Large intestine (tissue), 3 donors: ENCODE measurements at regions not wholly inside any gene's neighbourhood (a gene's known extent, or its start where the extent isn't known, plus 50 kb on each side); places are given as distances from the start of the nearest gene placed in this dataset.
"Not testable (repeated sequence)": the region's sequence is repeated elsewhere in the genome, so short reads cannot be mapped to it uniquely, and the experiment has no call there.

Source experiments
- DNase-seq, 2 donors: peaks; one replicate each; pipeline versions ENCODE4 v3.0.0 to v3.0.0-alpha.2; 2013
- H3K27ac ChIP-seq: one replicate; pipeline ENCODE4 v1.5.1; 2013; ENCODE audit warnings: low read length
- H3K27me3 ChIP-seq: 2 replicates; pipeline ENCODE4 v1.6.1; 2013; ENCODE audit warnings: low read length; ENCODE audit not compliant: control insufficient read depth, insufficient read depth
- H3K36me3 ChIP-seq: 2 replicates; pipeline ENCODE4 v1.6.1; 2013; ENCODE audit warnings: low read length; ENCODE audit not compliant: control insufficient read depth, insufficient read depth
- H3K4me1 ChIP-seq: one replicate; pipeline ENCODE4 v1.6.1; 2013; ENCODE audit warnings: low read length; ENCODE audit not compliant: control insufficient read depth, insufficient read depth
- H3K4me3 ChIP-seq: one replicate; pipeline ENCODE4 v1.5.1; 2013; ENCODE audit warnings: low read length
- H3K9me3 ChIP-seq: one replicate; pipeline ENCODE4 v1.6.1; 2013; ENCODE audit warnings: mild to moderate bottlenecking, low read depth, low read length, moderate library complexity; ENCODE audit not compliant: control insufficient read depth
- WGBS: methylation state at CpG from one replicate; pipeline ENCODE4 v1.1.5; 2013; ENCODE audit warnings: low lambda C conversion rate; ENCODE audit not compliant: insufficient coverage; 5-methylcytosine and 5-hydroxymethylcytosine counted together

DNA sequence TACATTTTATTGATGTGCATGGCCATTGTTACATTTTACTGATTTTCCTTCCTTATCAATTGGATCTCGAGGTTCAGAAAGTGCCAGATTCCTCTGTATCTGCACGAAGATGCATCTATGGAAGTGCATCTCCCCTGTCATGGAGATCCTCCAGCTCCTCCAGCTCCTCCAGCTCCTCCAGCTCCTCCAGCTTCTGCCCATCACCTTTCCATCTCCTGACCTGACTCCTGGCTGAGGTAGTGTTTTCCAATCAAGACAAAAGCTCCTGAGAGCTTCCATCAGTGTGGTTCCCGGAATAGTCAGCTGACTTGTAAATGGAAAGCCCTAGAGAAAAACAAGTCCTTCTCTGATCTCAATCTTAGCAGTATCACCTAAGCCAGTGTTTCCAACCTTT lies 90.8 kb upstream of the KLF6 start:
- 83% methylated on average over 1 of the region's 3 CpGs for WGBS
- H3K27ac ChIP-seq = no peak overlapping the region
- H3K27me3 ChIP-seq = no peaks in the 10 kb centered on the region
- no peak overlapping the region for H3K4me3 ChIP-seq
- no peaks in the 10 kb centered on the region for H3K9me3 ChIP-seq
- H3K36me3 ChIP-seq = no peaks in the 10 kb centered on the region
- no peak for DNase-seq
- H3K4me1 ChIP-seq = peaks cover 18% of the 10 kb centered on the region

DNA sequence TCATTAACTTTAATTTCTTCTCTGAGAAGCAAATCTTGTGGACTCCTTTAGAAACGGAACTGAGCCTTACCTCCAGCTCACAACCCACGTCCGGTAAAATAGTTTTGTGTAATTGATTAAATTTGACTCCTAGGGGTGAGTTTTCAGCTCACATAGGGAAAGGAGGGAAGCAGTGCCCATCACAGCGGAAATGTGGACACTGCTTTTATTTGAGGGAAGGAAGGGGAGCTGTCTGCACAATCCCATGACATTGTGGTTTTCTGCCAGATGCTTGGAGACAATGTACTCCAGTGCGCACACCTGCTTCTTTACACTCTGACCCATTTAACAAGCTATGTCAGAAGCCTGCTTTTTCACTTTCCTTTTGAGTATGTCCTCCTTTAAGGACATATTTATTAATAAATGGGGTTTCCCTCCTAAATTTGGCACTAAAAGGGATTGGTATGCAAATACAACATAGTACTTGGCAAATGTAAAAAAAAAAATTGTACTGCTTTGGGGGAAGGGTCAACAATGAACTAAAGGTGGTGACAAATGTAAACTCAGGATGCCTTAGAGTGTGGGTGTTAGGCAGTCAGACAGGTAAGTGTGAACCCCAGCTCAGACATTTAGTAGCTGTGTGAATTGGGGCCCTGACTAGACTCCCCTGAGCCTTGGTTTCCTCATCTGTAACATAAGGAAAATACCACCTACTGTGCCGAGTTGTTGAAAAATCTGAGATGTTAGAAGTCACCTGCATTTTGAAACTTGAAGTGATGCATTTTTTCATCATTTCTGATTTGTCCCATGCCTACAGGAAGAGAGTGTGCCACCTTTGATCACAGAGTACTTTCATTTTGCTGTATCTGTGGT lies 90.2 kb upstream of the KLF6 start:
- Histone ChIP-seq H3K27me3 (no peaks in the 10 kb centered on the region), H3K27ac (no peak overlapping the region), H3K4me3 (no peak overlapping the region), H3K4me1 (peaks cover 20% of the 10 kb centered on the region), H3K36me3 (no peaks in the 10 kb centered on the region), H3K9me3 (no peaks in the 10 kb centered on the region)
- peak in 1 of 2 donors; percentile 56 for DNase-seq
- 79% methylated on average over 2 of the region's 6 CpGs for WGBS

DNA sequence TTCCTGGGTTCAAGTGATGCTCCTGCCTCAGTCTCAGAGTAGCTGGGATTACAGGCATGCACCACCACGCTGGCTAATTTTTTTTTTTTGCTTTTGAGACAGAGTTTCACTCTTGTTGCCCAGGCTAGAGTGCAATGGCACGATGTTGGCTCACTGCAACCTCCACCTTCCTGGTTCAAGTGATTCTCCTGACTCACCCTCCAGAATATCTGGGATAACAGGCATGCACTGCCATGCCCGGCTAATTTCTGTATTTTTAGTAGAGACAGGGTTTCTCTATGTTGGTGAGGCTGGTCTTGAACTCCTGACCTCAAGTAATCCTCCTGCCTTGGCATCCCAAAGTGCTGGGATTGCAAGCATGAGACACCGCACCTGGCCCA lies 89.6 kb upstream of the KLF6 start:
- no CpG with 5 or more reads among the region's 4 CpGs for WGBS
- not testable (repeated sequence) for DNase-seq, H3K36me3 ChIP-seq, H3K4me3 ChIP-seq, H3K27ac ChIP-seq, H3K27me3 ChIP-seq, H3K9me3 ChIP-seq
- H3K4me1 ChIP-seq = peaks cover 26% of the 10 kb centered on the region

DNA sequence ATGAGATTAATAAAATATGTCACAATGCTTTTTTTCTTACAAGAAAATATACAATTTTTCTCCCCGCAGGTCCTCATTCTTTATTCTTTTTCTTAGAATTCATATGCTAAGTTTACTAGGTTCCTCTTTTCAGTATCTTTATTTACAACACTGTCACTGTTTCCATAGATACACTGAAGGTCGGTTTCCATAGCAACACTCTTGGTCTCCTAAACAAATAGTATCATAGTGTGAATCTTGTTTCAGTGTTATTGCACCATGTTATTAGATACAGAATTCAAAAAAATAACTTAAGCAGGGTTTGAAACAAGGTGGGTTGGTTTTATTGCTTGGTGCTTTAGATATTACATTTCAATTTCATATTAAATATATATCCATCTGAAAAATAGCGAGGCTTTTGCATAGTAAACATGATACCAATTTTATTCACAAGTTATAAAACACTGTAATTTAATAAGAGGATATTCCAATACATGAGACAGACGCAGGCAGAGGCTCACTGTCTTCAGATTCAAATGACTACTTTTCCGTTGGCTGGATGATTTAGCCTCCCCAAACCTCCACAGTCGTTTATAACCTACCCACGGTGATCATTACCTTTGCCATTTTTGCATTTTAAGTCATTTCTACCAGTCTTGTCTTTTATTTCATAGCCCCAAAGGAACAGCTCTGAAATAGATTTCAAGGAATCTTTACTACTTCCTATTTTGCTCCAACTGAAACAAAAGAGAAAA lies 88.9 kb upstream of the KLF6 start:
- Histone ChIP-seq H3K4me1 (peaks cover 32% of the 10 kb centered on the region), H3K4me3 (no peak overlapping the region), H3K9me3 (no peaks in the 10 kb centered on the region), H3K36me3 (no peaks in the 10 kb centered on the region), H3K27me3 (no peaks in the 10 kb centered on the region), H3K27ac (peak overlapping the region; percentile 22)
- 47% methylated on average over 4 of the region's 7 CpGs for WGBS
- peak; percentile 69 to 87 for DNase-seq

DNA sequence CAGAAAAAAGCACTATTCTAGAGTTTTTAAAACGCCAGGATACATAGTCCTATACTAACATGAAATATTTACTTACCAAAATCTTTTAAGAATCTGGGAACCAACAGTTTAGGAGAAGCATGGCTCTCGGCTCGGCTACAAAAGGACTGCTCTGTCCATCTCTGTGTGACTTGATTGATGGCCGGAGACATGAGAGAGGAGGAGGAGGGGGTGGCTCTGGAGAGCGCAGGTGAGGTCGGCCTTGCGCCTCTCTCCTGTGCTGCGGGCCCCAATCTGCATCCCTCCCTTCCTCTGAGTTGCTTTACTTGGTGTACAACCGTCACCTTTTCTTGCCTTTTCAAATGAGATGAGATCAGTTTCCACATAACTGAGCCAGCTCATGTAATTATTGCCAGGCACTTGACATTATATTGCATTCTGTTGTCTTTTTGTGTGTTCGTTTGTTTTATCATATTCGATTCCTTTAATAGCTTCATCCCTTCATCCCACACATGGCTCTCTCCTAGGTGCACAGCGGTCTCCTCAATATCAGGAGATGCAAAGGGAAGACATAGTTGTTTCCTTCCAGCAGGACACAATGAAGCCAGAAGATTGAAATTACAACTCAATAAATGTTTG lies 87.8 kb upstream of the KLF6 start:
- Histone ChIP-seq H3K9me3 (no peaks in the 10 kb centered on the region), H3K36me3 (no peaks in the 10 kb centered on the region), H3K4me3 (no peak overlapping the region), H3K27me3 (no peaks in the 10 kb centered on the region), H3K27ac (no peak overlapping the region), H3K4me1 (peaks cover 42% of the 10 kb centered on the region)
- WGBS = 100% methylated on average over 4 of the region's 12 CpGs
- no peak for DNase-seq

DNA sequence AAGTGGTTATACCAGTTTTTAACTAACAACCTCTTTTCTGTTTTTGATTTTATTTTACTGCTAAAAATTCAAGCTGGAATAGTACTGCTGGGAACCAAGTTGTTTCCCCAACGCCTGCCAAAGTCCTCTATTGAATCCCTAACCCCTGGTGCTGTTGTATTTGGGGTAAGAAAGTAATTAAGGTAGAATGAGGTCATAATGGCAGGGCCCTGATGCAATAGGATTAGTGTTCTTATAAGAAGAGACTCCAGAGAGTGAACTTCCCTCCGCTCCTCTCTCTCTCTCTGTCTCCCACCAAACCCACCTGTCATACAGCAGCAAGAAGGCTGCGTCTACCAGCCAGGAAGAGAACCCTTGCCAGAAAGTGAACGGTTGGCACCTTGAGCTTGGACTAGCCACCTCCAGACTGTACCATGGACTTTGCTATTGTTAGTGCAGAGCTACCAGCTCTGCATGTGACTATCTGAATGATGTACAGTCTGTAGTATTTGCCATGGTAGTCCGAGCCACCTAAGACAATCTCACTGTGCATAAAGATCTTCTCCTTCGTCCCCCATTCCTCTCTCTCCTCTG lies 86.5 kb upstream of the KLF6 start:
- Histone ChIP-seq H3K4me1 (peaks cover 43% of the 10 kb centered on the region), H3K4me3 (no peak overlapping the region), H3K27ac (peak overlapping the region; percentile 39), H3K27me3 (no peaks in the 10 kb centered on the region), H3K36me3 (no peaks in the 10 kb centered on the region), H3K9me3 (no peaks in the 10 kb centered on the region)
- peak; percentile 59 to 79 for DNase-seq
- WGBS = no CpG with 5 or more reads among the region's 6 CpGs

DNA sequence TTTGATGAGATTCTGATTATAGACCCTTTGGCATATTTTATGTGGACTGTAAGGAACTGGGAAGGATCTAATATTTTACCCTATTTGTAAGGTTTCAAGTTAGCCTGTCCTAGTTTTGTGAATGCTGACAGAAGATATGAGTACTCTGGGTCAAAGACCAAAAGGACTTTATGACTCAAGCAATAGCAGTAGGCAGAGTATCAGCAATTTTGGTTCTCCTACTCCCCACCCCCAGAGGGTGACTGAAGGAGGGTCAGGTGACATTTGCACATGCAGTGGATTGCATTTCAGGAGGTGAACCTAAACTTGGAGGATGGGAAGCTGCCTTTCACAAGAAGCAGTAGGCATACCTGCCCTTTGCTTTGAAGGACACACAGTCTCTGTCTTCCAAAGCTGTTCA lies 84.0 kb upstream of the KLF6 start:
- H3K36me3 ChIP-seq = no peaks in the 10 kb centered on the region
- H3K9me3 ChIP-seq = no peaks in the 10 kb centered on the region
- H3K27me3 ChIP-seq = no peaks in the 10 kb centered on the region
- H3K4me3 ChIP-seq = no peak overlapping the region
- H3K27ac ChIP-seq = peak overlapping the region; percentile 83
- peak; percentile 92 to 94 for DNase-seq
- H3K4me1 ChIP-seq = peaks cover 41% of the 10 kb centered on the region

DNA sequence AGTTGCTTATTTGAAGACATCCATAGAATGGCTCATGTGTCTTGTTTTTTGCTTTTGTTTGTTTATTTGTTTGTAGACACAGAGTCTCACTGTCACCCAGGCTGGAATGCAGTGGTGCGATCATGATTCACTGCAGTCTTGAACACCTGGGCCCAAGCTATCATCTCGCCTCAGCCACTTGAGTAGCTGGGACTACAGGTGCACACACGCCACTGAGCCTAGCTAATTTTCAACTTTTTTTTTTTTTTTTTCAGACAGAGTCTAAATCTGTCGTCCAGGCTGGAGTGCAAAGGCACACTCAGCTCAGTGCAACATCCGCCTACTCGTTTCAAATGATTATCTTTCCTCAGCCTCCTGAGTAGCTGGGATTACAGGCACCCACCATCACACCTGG lies 83.3 kb upstream of the KLF6 start:
- H3K4me3 ChIP-seq = no peak overlapping the region
- WGBS = 20% methylated on average over 1 of the region's 6 CpGs
- no peaks in the 10 kb centered on the region for H3K36me3 ChIP-seq
- no peaks in the 10 kb centered on the region for H3K27me3 ChIP-seq
- peak in 1 of 2 donors; percentile 60 for DNase-seq
- peaks cover 39% of the 10 kb centered on the region for H3K4me1 ChIP-seq
- H3K27ac ChIP-seq = peak overlapping the region; percentile 83
- no peaks in the 10 kb centered on the region for H3K9me3 ChIP-seq

DNA sequence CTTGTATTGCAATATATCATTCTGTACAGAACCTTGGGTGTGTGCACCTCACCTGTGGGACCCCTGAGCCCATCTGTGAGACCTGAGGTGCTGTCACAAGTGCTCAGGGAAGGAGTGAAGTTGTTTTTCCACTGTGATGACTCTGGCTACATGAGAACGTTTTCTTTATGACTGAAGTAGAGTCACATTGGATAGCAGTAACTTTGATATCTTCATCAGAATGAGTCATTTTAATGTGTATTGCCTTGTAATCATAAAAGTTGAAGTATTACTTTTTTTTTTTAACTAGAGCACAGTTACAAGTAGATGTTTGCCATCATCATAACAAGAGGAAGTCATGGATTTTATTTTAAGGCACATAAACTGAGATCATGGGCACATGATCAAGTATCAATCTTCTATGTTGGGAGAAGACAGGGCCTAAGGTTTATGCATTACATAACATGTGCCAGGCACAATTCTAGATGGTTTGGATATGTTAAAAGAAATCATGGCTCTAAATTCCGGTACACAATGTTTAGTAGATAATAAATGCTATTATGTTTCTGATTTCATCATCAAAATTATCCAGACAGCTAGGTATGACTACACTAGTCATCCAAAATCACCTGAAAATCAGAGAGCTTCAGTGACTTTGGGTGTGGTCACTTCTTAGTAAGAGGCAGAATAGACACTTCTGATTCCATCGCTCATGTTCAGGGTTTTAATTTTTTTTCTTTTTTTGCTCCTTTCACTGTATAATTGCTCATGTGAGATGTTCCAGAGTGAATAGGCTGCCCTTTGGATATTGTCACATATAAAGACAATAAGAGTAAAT lies 82.7 kb upstream of the KLF6 start:
- Histone ChIP-seq H3K36me3 (no peaks in the 10 kb centered on the region), H3K27ac (peak overlapping the region; percentile 83), H3K4me3 (no peak overlapping the region), H3K27me3 (no peaks in the 10 kb centered on the region), H3K9me3 (no peaks in the 10 kb centered on the region), H3K4me1 (peaks cover 34% of the 10 kb centered on the region)
- 100% methylated on average over 1 of the region's 3 CpGs for WGBS
- peak in 1 of 2 donors; percentile 73 for DNase-seq

DNA sequence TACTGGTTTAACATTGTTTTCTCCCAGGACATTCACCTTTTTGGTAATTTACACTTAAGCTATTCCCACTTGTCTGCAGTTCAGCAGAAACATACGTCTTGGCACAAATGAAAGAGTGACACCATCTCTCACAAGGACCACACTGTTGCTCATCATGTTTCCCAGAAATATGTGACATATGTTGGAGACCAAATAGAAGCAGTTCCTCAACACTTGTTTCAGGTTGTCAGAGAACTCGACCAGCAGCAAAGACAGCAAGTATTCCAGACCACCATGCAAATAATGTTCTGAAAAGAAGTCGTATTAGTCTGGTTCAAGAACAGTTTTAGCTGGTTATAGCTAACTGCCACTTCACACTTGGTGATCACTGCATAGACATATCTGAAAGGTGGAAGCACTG lies 81.3 kb upstream of the KLF6 start:
- Histone ChIP-seq H3K36me3 (no peaks in the 10 kb centered on the region), H3K27ac (no peak overlapping the region), H3K9me3 (no peaks in the 10 kb centered on the region), H3K4me1 (peaks cover 26% of the 10 kb centered on the region), H3K27me3 (no peaks in the 10 kb centered on the region), H3K4me3 (no peak overlapping the region)
- DNase-seq = no peak
- WGBS = no CpG with 5 or more reads among the region's 3 CpGs
